ENCODE measurements at regions not wholly inside any gene's neighbourhood (a gene's known extent, or its start where the extent isn't known, plus 50 kb on each side); places are given as distances from the start of the nearest gene placed in this dataset.

DNA sequence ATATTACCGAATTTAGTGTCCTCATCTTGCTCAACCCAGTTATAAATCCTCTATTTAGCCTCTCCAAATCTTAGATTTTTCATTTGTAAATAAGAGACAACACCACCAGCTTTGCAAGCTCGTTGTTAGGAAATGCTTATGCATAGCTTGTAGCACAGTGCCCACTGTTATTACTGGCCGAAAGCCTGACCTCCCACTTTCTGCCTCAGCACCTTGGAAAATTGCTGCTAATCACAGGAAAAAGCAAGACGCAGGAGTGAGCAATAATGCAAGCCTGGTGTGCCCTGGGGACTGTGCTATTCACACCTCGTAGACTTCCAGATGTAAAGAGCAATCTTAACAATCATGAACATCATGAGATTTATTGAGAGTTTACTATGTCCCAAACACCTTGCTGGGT is 124.2 kb upstream of the ARL4C start:
- H3K27me3 ChIP-seq (ENCODE audit: insufficient read depth, low read length): no peaks in the 10 kb centered on the region
- H3K27ac ChIP-seq (ENCODE audit: low read length): no peak overlapping the region
- no peak overlapping the region for H3K9ac ChIP-seq (ENCODE audit: low read depth, low read length)
- H3K4me1 ChIP-seq (ENCODE audit: insufficient read depth, low read length): peaks cover 9% of the 10 kb centered on the region; the same call in 1 of the 2 replicates
- H3K36me3 ChIP-seq (ENCODE audit: insufficient read depth, low read depth, low read length): no peaks in the 10 kb centered on the region
- H3K4me3 ChIP-seq (ENCODE audit: low read length): no peak overlapping the region
- no peaks in the 10 kb centered on the region for H3K9me3 ChIP-seq (ENCODE audit: insufficient read depth, low read depth, low read length)

DNA sequence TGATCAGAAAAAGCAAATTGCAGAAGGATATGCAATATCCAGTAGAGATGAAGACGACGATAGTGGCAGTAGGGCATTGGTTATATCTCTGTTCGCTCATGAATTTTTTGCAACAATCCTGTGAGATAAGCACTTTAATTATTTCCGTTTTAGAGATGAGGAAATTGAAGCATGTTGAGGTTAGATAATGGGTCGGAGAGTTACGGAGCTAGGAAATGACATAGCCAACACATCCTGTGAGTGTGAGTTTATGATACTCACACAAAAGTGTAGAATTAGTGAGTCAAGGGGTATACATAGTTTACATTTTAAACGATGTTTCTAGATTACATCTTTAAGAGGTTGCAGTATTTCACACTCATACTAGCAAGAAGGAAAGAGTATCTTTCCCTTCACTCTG is 123.1 kb upstream of the ARL4C start:
- Histone ChIP-seq H3K27ac (ENCODE audit: low read length) (no peak overlapping the region), H3K9ac (ENCODE audit: low read depth, low read length) (no peak overlapping the region), H3K27me3 (ENCODE audit: insufficient read depth, low read length) (no peaks in the 10 kb centered on the region), H3K4me1 (ENCODE audit: insufficient read depth, low read length) (peaks cover 9% of the 10 kb centered on the region; the same call in 1 of the 2 replicates), H3K4me3 (ENCODE audit: low read length) (no peak overlapping the region), H3K36me3 (ENCODE audit: insufficient read depth, low read depth, low read length) (no peaks in the 10 kb centered on the region), H3K9me3 (ENCODE audit: insufficient read depth, low read depth, low read length) (no peaks in the 10 kb centered on the region)

DNA sequence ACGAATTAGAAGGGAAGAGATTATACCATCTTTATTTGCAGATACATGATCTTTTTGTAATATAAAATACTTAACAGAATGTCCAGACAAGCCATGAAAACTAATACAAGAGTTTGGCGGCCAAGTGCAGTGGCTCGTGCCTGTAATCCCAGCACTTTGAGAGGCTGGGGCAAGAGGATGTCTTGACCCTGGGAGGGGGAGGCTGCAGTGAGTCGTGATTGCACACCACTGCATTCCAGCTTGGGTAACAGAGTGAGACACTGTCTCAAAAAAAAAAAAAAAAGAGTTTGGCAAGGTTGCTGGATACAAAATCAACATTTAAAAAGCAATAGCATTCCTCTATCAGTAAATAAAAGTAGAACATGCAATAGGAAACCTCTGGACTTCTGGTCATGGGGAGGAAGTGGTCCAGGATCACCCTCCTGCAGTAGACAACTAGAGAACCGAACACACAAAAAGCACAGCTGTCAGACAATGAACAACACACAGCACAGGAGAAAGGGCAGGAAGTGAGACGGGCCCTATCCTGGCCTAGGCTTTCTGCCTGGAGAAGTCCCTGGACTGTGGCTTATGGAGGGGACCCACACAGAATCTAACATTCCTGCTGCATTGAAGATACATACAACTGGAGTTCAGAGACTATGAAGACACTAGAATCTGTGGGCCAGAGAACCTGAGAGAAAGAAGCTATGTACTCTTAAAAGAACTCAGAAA is 118.9 kb upstream of the ARL4C start:
- Histone ChIP-seq H3K4me1 (ENCODE audit: insufficient read depth, low read length) (no peaks in the 10 kb centered on the region), H3K36me3 (ENCODE audit: insufficient read depth, low read depth, low read length) (no peaks in the 10 kb centered on the region), H3K27me3 (ENCODE audit: insufficient read depth, low read length) (no peaks in the 10 kb centered on the region), H3K27ac (ENCODE audit: low read length) (no peak overlapping the region), H3K9me3 (ENCODE audit: insufficient read depth, low read depth, low read length) (no peaks in the 10 kb centered on the region), H3K9ac (ENCODE audit: low read depth, low read length) (no peak overlapping the region), H3K4me3 (ENCODE audit: low read length) (no peak overlapping the region)

DNA sequence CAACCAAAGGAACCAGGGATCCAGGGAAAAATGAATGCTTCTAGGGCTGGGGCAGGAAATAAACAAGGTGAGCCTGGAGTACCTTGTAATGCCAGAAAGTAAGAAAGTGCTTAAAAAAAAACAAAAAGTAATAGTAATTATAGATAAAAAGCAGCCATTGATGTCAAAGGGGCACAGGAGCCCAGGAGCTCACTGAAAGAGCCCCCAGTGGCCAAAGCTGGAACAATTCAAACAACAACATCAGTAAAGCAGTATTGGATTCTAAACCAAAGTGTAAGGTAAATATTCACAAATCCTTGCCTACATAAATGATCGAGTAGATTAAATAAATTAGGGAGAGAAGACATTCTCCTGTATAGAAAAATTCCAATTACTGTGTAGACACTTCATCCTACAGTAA is 114.3 kb upstream of the ARL4C start:
- no peak overlapping the region for H3K9ac ChIP-seq (ENCODE audit: low read depth, low read length)
- H3K36me3 ChIP-seq (ENCODE audit: insufficient read depth, low read depth, low read length): no peaks in the 10 kb centered on the region
- H3K27ac ChIP-seq (ENCODE audit: low read length): no peak overlapping the region
- no peaks in the 10 kb centered on the region for H3K4me1 ChIP-seq (ENCODE audit: insufficient read depth, low read length)
- no peaks in the 10 kb centered on the region for H3K9me3 ChIP-seq (ENCODE audit: insufficient read depth, low read depth, low read length)
- H3K27me3 ChIP-seq (ENCODE audit: insufficient read depth, low read length): no peaks in the 10 kb centered on the region
- no peak overlapping the region for H3K4me3 ChIP-seq (ENCODE audit: low read length)

DNA sequence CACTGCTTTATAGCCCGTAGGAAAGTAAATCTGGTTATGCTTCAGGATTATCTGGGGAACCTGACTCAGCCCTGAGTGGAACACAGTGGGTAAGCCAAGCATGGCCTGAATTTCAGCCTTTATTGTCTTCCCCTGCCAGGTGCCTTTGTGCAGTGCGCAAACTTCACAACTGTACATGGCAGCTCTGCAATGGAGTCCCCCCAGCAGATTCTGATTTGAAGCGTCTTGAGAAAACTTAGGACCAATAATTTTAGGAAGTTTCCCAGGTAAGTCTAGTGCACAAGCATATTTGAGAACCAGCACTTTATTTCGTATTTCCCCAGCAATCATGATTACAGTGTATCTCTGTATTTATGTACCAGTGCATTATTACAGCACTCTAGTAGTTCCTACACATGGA is 112.1 kb upstream of the ARL4C start:
- Histone ChIP-seq H3K36me3 (ENCODE audit: insufficient read depth, low read depth, low read length) (no peaks in the 10 kb centered on the region), H3K27me3 (ENCODE audit: insufficient read depth, low read length) (no peaks in the 10 kb centered on the region), H3K4me1 (ENCODE audit: insufficient read depth, low read length) (no peaks in the 10 kb centered on the region), H3K27ac (ENCODE audit: low read length) (no peak overlapping the region), H3K4me3 (ENCODE audit: low read length) (no peak overlapping the region), H3K9ac (ENCODE audit: low read depth, low read length) (no peak overlapping the region), H3K9me3 (ENCODE audit: insufficient read depth, low read depth, low read length) (no peaks in the 10 kb centered on the region)

DNA sequence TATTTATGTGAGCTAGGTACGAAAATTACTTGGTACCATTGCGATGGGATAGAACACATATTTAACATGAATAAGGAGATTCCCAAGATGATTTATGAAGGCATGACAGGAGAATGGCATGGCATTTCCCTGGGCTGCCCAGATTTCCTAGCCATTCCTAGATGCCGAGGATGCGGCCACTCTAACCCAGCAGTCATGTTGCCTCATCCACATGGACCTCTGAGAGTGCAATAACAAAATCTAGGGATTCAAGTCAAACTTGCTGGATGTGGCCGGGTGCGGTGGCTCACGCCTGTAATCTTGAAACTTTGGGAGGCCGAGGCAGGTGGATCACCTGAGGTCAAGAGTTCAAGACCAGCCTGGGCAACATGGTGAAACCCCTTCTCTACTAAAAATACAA is 110.8 kb upstream of the ARL4C start:
- Histone ChIP-seq H3K4me3 (ENCODE audit: low read length) (no peak overlapping the region), H3K9ac (ENCODE audit: low read depth, low read length) (no peak overlapping the region), H3K4me1 (ENCODE audit: insufficient read depth, low read length) (no peaks in the 10 kb centered on the region), H3K27me3 (ENCODE audit: insufficient read depth, low read length) (no peaks in the 10 kb centered on the region), H3K9me3 (ENCODE audit: insufficient read depth, low read depth, low read length) (no peaks in the 10 kb centered on the region), H3K36me3 (ENCODE audit: insufficient read depth, low read depth, low read length) (no peaks in the 10 kb centered on the region), H3K27ac (ENCODE audit: low read length) (no peak overlapping the region)

DNA sequence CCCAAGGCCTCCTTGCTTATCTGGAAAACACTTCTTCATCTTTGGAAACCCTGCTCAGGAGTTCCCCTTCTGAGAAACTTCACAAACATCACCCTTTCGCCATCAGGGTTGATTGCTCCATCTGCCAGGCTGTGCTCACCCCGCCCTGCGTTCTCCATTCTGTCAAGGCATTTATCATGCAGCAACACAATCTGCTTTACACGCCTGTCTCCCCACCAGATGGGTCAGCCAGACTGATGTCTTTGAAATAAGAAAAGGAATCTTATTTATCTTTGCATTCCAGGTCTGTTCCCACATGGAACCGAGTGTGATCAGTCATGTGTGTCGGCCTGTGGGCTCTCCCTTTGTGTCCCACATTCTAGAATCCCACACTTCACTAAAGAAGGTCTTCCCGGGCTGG is 110.0 kb upstream of the ARL4C start:
- Histone ChIP-seq H3K9me3 (ENCODE audit: insufficient read depth, low read depth, low read length) (no peaks in the 10 kb centered on the region), H3K27ac (ENCODE audit: low read length) (no peak overlapping the region), H3K9ac (ENCODE audit: low read depth, low read length) (no peak overlapping the region), H3K4me3 (ENCODE audit: low read length) (no peak overlapping the region), H3K36me3 (ENCODE audit: insufficient read depth, low read depth, low read length) (no peaks in the 10 kb centered on the region), H3K27me3 (ENCODE audit: insufficient read depth, low read length) (no peaks in the 10 kb centered on the region), H3K4me1 (ENCODE audit: insufficient read depth, low read length) (no peaks in the 10 kb centered on the region)

DNA sequence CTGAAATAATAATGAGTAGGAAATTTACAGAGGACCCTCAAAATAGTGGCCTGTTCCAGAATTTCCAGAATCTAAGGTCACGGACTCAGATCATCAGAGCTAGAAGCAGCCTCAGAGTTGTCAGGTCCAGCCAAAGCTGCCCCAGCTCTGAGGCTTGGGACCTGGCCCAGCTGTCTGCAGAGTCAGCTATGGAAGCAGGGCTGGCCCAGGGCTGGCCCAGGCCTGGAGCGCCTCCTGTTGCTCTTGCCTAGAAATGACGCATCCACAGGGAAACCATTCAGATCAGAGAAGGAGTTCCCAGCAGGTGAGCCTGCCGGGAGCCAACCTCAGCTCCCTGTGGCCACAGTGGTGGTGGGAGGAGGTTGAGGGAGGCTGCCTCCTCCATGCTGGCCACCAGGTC is 106.7 kb upstream of the ARL4C start:
- H3K4me1 ChIP-seq (ENCODE audit: insufficient read depth, low read length): peaks cover 5% of the 10 kb centered on the region; the same call in 1 of the 2 replicates
- no peak overlapping the region for H3K27ac ChIP-seq (ENCODE audit: low read length)
- no peaks in the 10 kb centered on the region for H3K36me3 ChIP-seq (ENCODE audit: insufficient read depth, low read depth, low read length)
- H3K27me3 ChIP-seq (ENCODE audit: insufficient read depth, low read length): no peaks in the 10 kb centered on the region
- H3K9ac ChIP-seq (ENCODE audit: low read depth, low read length): no peak overlapping the region
- H3K9me3 ChIP-seq (ENCODE audit: insufficient read depth, low read depth, low read length): no peaks in the 10 kb centered on the region
- no peak overlapping the region for H3K4me3 ChIP-seq (ENCODE audit: low read length)

DNA sequence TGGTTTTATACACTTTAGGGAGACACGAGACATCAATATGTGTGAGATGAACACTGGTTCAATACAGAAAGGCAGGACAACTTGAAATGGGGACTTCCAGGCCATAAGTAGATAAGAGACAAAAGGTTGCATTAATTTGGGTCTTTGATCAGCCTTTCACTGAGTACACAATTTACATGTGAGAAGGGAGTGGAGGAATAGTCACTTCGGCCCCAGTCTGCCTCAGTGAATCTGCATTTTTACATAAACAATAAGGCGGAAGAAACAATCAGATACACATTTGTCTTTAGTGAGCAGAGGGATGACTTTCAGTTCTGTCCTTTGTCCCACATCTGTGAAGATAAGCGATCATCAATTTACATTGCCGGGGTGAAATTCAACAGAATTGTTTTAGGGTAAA is 104.3 kb upstream of the ARL4C start:
- Histone ChIP-seq H3K4me1 (ENCODE audit: insufficient read depth, low read length) (peaks cover 20% of the 10 kb centered on the region), H3K9me3 (ENCODE audit: insufficient read depth, low read depth, low read length) (no peaks in the 10 kb centered on the region), H3K27ac (ENCODE audit: low read length) (no peak overlapping the region), H3K4me3 (ENCODE audit: low read length) (no peak overlapping the region), H3K9ac (ENCODE audit: low read depth, low read length) (no peak overlapping the region), H3K36me3 (ENCODE audit: insufficient read depth, low read depth, low read length) (no peaks in the 10 kb centered on the region), H3K27me3 (ENCODE audit: insufficient read depth, low read length) (no peaks in the 10 kb centered on the region)

DNA sequence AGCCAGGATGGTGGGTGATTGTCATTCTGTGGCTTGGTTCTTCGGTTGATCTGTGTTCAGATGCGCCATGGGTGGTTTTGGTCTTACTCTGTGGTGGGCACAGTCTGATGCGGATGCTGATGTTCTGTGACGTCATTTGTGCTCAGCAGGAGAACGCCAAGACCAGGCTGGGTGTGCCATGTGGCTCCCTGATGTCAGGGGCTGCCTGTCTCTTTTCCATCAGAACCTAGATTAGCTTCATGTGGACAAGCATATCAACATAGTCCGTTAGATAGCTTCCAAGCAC is 100.6 kb upstream of the ARL4C start:
- Histone ChIP-seq H3K36me3 (ENCODE audit: insufficient read depth, low read depth, low read length) (no peaks in the 10 kb centered on the region), H3K4me3 (ENCODE audit: low read length) (no peak overlapping the region), H3K9ac (ENCODE audit: low read depth, low read length) (peak overlapping the region; percentile 21; the same call in 1 of the 2 replicates), H3K4me1 (ENCODE audit: insufficient read depth, low read length) (peaks cover 26% of the 10 kb centered on the region), H3K27me3 (ENCODE audit: insufficient read depth, low read length) (no peaks in the 10 kb centered on the region), H3K9me3 (ENCODE audit: insufficient read depth, low read depth, low read length) (no peaks in the 10 kb centered on the region), H3K27ac (ENCODE audit: low read length) (peak overlapping the region; percentile 26)

DNA sequence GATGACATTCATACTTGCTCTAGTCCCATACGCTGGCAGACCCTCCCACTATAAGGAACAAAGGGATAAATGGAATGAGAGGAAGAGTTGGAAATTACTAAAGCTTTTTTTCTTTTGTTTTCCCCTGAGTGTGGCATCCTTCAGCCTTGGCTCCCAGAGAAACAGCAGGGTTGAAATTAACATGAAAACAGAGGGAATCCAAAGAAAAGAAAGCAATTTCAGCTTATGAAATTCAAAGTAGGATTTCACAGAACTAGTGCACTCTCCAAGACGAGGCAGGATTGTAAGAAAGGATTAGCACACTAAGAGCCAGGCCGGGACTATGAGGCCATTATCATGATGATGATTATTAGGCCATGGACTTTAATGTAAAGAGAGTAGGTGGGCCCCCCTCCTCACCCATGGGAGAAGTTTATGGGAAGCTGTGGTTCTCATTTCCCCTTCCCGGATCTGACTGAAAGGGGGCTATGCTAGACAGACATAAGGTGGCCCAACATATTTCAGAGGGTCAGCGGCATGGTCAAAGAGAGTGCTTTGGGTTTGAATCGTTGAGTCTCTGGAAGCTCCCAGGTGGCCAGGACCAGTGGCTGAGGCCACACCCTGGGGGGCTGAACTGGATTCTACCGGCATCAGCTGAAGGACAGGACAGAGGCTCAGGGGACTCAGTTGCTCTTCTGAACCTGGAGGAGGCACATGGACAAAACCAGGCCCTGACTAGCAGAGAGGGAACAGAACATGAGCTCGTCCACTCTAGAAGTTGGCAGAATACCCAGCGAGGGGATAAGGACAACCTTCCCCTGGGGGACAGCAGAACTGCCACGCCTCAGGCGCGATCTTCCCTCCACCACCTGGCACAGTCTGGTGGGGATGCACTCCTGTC is 100.1 kb upstream of the ARL4C start:
- Histone ChIP-seq H3K27me3 (ENCODE audit: insufficient read depth, low read length) (no peaks in the 10 kb centered on the region), H3K4me3 (ENCODE audit: low read length) (no peak overlapping the region), H3K36me3 (ENCODE audit: insufficient read depth, low read depth, low read length) (no peaks in the 10 kb centered on the region), H3K27ac (ENCODE audit: low read length) (peak overlapping the region; percentile 72), H3K9ac (ENCODE audit: low read depth, low read length) (peak overlapping the region; percentile 33; the same call in 1 of the 2 replicates), H3K4me1 (ENCODE audit: insufficient read depth, low read length) (peaks cover 26% of the 10 kb centered on the region), H3K9me3 (ENCODE audit: insufficient read depth, low read depth, low read length) (no peaks in the 10 kb centered on the region)

DNA sequence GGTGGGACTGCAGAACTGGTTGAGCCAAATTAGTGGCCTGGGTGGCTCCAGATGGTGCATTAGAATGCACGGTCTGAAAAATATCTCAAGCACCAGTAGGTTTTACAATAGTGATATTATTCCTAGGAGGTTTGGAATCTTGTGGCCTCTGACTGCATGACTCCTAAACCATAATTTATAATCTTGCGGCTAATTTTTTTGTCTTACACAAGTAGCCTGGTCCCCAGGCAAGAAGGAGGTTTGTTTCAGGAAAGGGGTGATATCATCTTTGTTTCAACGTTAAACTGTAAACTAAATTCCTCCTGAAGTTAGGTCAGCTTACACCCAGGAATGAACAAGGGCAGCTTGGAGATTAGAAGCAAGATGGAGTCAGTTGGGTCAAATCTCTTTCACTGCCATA is 98.9 kb upstream of the ARL4C start:
- Histone ChIP-seq H3K9me3 (ENCODE audit: insufficient read depth, low read depth, low read length) (no peaks in the 10 kb centered on the region), H3K9ac (ENCODE audit: low read depth, low read length) (peak overlapping the region; percentile 33; the same call in 1 of the 2 replicates), H3K27me3 (ENCODE audit: insufficient read depth, low read length) (no peaks in the 10 kb centered on the region), H3K4me1 (ENCODE audit: insufficient read depth, low read length) (peaks cover 22% of the 10 kb centered on the region), H3K27ac (ENCODE audit: low read length) (peak overlapping the region; percentile 72), H3K36me3 (ENCODE audit: insufficient read depth, low read depth, low read length) (no peaks in the 10 kb centered on the region), H3K4me3 (ENCODE audit: low read length) (no peak overlapping the region)
